K562 (cell line): ENCODE measurements at regions not wholly inside any gene's neighbourhood (a gene's known extent, or its start where the extent isn't known, plus 50 kb on each side); places are given as distances from the start of the nearest gene placed in this dataset.

Experiments used
- ATAC-seq: fragments of 200-7000 bp; cut with Tn5 transposase; 3 replicates; pipeline ENCODE4 v1.9.1; 2020; ENCODE audit warnings: moderate library complexity
- BruUV-seq: library from RNA; stranded (reverse); fragments of 400-500 nt; replicated peaks from 2 replicates; lab custom pipeline; 2021; lab: Mats Ljungman, UMichigan
- CTCF ChIA-PET: fragments of 300-600 bp; formaldehyde crosslinking; extraction: SDS; loops from one replicate; lab custom pipeline; 2021; ENCODE audit warnings: low intra/inter-chr PET ratio; lab: Yijun Ruan, JAX
- POLR2A ChIA-PET: fragments of 300-600, 350-650 bp; sonication (Branson Sonifier 250); formaldehyde crosslinking; extraction: SDS; loops from one replicate; lab custom pipeline; 2021; ENCODE audit warnings: antibody characterized with exemption, inconsistent platforms; lab: Yijun Ruan, JAX
- DNase-seq, 4 experiments: peaks; one replicate each; pipeline versions ENCODE4 v3.0.0 to v3.0.0-alpha.2; 2011 to 2018; ENCODE audit warnings: low spot score in 3 of 4, mixed read lengths in 3 of 4; ENCODE audit errors: extremely low read depth in 1 of 4
- FAIRE-seq: peaks from 2 replicates; lab custom pipeline; 2011; peaks lifted over from hg19 to GRCh38; lab: Jason Lieb, UNC
- H2AFZ ChIP-seq: 2 replicates; pipeline ENCODE4 v1.6.0; 2011; ENCODE audit warnings: low read depth, low read length, control low read depth, inconsistent platforms
- H3K27ac ChIP-seq: fragments of 200-600 bp; 3 replicates; pipeline ENCODE4 v1.8.0; 2011; ENCODE audit warnings: low read depth, mild to moderate bottlenecking, control low read depth, inconsistent platforms, low read length, moderate library complexity, mixed read lengths; ENCODE audit errors: extremely low read depth
- H3K27me3 ChIP-seq, 2 experiments: fragments of 300-600 bp in 1 of 2; 2 replicates in 1 of 2; 3 replicates in 1 of 2; pipeline versions ENCODE4 v1.6.0 to v1.8.0; 2011; ENCODE audit warnings: inconsistent platforms in 2 of 2, low read length in 2 of 2, mild to moderate bottlenecking in 1 of 2, mixed read lengths in 1 of 2, moderate library complexity in 1 of 2; ENCODE audit not compliant: control insufficient read depth in 2 of 2, insufficient read depth in 2 of 2
- H3K36me3 ChIP-seq: fragments of 300-600 bp; 3 replicates; pipeline ENCODE4 v1.8.0; 2011; ENCODE audit warnings: mild to moderate bottlenecking, low read length, inconsistent platforms; ENCODE audit not compliant: control insufficient read depth, insufficient read depth
- H3K4me1 ChIP-seq, 2 experiments: fragments of 200-600 bp in 1 of 2; replicated peaks in 1 of 2; 2 replicates in 1 of 2; 3 replicates in 1 of 2; pipeline versions ENCODE4 v1.5.1 to v1.8.0; 2011; ENCODE audit warnings: inconsistent platforms in 2 of 2, low read length in 2 of 2, mild to moderate bottlenecking in 1 of 2, mixed read lengths in 1 of 2, moderate library complexity in 1 of 2; ENCODE audit not compliant: control insufficient read depth in 2 of 2, insufficient read depth in 2 of 2
- H3K4me2 ChIP-seq: 2 replicates; pipeline ENCODE4 v1.6.1; 2011; ENCODE audit warnings: low read length, control low read depth, inconsistent platforms, mixed read lengths; ENCODE audit not compliant: insufficient read depth
- H3K4me3 ChIP-seq: fragments of 200-600 bp; sonication (generic), shearing (Covaris generic); 2 replicates; pipeline ENCODE4 v1.5.1; 2016; ENCODE audit warnings: control low read depth, inconsistent platforms
- H3K79me2 ChIP-seq: fragments of 200-600 bp; 3 replicates; pipeline ENCODE4 v1.8.0; 2011; ENCODE audit warnings: low read length, inconsistent platforms; ENCODE audit not compliant: control insufficient read depth, insufficient read depth
- H3K9ac ChIP-seq, 2 experiments: 2 replicates each; pipeline versions ENCODE4 v1.6.0 to v1.6.1; 2011; ENCODE audit warnings: low read depth in 2 of 2, low read length in 2 of 2, control low read depth in 1 of 2, inconsistent platforms in 1 of 2, mild to moderate bottlenecking in 1 of 2, mixed read lengths in 1 of 2; ENCODE audit not compliant: insufficient read depth in 1 of 2
- H3K9me1 ChIP-seq: one replicate; pipeline ENCODE4 v1.6.0; 2011; ENCODE audit warnings: inconsistent platforms, mild to moderate bottlenecking, low read length, moderate library complexity; ENCODE audit not compliant: control insufficient read depth, insufficient read depth
- H3K9me3 ChIP-seq: replicated peaks from 2 replicates; pipeline ENCODE4 v1.5.1; 2011; ENCODE audit warnings: low read depth, low read length, inconsistent platforms; ENCODE audit not compliant: control insufficient read depth, insufficient read depth
- H4K20me1 ChIP-seq: replicated peaks from 2 replicates; pipeline ENCODE4 v1.6.1; 2011; ENCODE audit warnings: low read length, inconsistent platforms, mixed read lengths; ENCODE audit not compliant: control insufficient read depth, insufficient read depth
- DIDO1 ChIP-seq: fragments of 450-650 bp; IDR thresholded peaks from 2 replicates; pipeline ENCODE4 v1.6.1; 2016; ENCODE audit warnings: low read depth, missing biosample characterization, missing genetic modification characterization
- FUS ChIP-seq: fragments of 200-400 bp; formaldehyde crosslinking; optimal IDR thresholded peaks from 2 replicates; pipeline ENCODE3; 2017; ENCODE audit warnings: low read depth, low read length
- HDGF ChIP-seq: fragments of 450-650 bp; IDR thresholded peaks from 2 replicates; pipeline ENCODE4 v1.6.1; 2016
- ID3 ChIP-seq, 2 experiments: fragments of 250-450 bp in 1 of 2; fragments of 450-650 bp in 1 of 2; sonication (Bioruptor Pico) in 1 of 2; IDR thresholded peaks; 2 replicates each; pipeline versions ENCODE4 v1.6.1 to v1.8.0; 2016 to 2021; ENCODE audit warnings: mild to moderate bottlenecking in 2 of 2, moderate library complexity in 2 of 2, missing compliant biosample characterization in 1 of 2, missing genetic modification characterization in 1 of 2
- MAFG ChIP-seq: fragments of 450-650 bp; conservative IDR thresholded peaks from 2 replicates; pipeline ENCODE4 v1.6.1; 2016; ENCODE audit warnings: missing genetic modification characterization, missing compliant biosample characterization
- NELFE ChIP-seq: IDR thresholded peaks from 2 replicates; pipeline ENCODE4 v1.6.1; 2011; ENCODE audit warnings: mild to moderate bottlenecking; ENCODE audit not compliant: insufficient read depth, insufficient read length
- NEUROD1 ChIP-seq: fragments of 150-350 bp; IDR thresholded peaks from 2 replicates; pipeline ENCODE4 v1.6.1; 2014; ENCODE audit warnings: borderline replicate concordance, low read length, low read depth; ENCODE audit not compliant: partially characterized antibody
- NFYB ChIP-seq: IDR thresholded peaks from 2 replicates; pipeline ENCODE4 v1.6.1; 2011; ENCODE audit warnings: mild to moderate bottlenecking, moderate library complexity; ENCODE audit not compliant: insufficient read length; ENCODE audit errors: extremely low read depth
- SMARCA5 ChIP-seq: fragments of 450-650 bp; IDR thresholded peaks from 2 replicates; pipeline ENCODE4 v1.6.1; 2016
- SRF ChIP-seq, 2 experiments: fragments of 250-450, 450-650 bp in 1 of 2; sonication (Bioruptor Pico) in 1 of 2; sonication (generic) in 1 of 2; formaldehyde crosslinking; IDR thresholded peaks; 2 replicates each; pipeline versions ENCODE4 v1.5.0 to v1.5.1; 2020 to 2022; ENCODE audit warnings: mild to moderate bottlenecking in 1 of 2, missing genetic modification reagents in 1 of 2
- U2AF2 ChIP-seq: fragments of 200-400 bp; formaldehyde crosslinking; optimal IDR thresholded peaks from 2 replicates; pipeline ENCODE3; 2017; ENCODE audit warnings: low read depth, mild to moderate bottlenecking, low read length
- XRCC5 ChIP-seq: fragments of 200-400 bp; formaldehyde crosslinking; IDR thresholded peaks from 2 replicates; pipeline ENCODE4 v1.6.1; 2017; ENCODE audit warnings: low read depth, mild to moderate bottlenecking, low read length
- ZNF12 ChIP-seq: sonication (generic); formaldehyde crosslinking; IDR thresholded peaks from 2 replicates; pipeline ENCODE4 v1.4.0; 2020; ENCODE audit warnings: mild to moderate bottlenecking, missing genetic modification reagents
- ZNF280B ChIP-seq: fragments of 250-450 bp; sonication (Bioruptor Pico); IDR thresholded peaks from 2 replicates; pipeline ENCODE4 v1.5.1; 2021; ENCODE audit warnings: mild to moderate bottlenecking
- ZNF316 ChIP-seq: fragments of 450-650 bp; IDR thresholded peaks from 2 replicates; pipeline ENCODE4 v1.6.1; 2016
- ZNF76 ChIP-seq: fragments of 250-450 bp; sonication (Bioruptor Pico); IDR thresholded peaks from 2 replicates; pipeline ENCODE4 v1.4.0; 2020; ENCODE audit warnings: mild to moderate bottlenecking, moderate library complexity, borderline replicate concordance
- WGBS: fragments of 100-300 bp; shearing (Covaris generic); methylation state at CpG from one replicate; pipeline ENCODE4 v1.1.6; 2016; ENCODE audit warnings: low coverage, mixed read lengths; ENCODE audit not compliant: insufficient coverage; ENCODE audit errors: missing lambda C conversion rate; 5-methylcytosine and 5-hydroxymethylcytosine counted together
- in situ Hi-C: fragments of 300-500 bp; cut with MboI; formaldehyde crosslinking; loops from 4 replicates; pipeline ENCODE4 v1.15.0; 2018; ENCODE audit warnings: inconsistent platforms, mixed read lengths
- intact Hi-C: fragments of 100-400 bp; cut with micrococcal nuclease; formaldehyde crosslinking; loops from 2 replicates; pipeline ENCODE4 v1.14.2; 2022
- TF ChIP-seq, protein P1 (sequence below): fragments of 450-650 bp; IDR thresholded peaks from one replicate; pipeline ENCODE4 v1.6.1; 2018; ENCODE audit warnings: mild to moderate bottlenecking, moderate library complexity; ENCODE audit not compliant: partially characterized antibody
- TF ChIP-seq, protein P2 (sequence below): fragments of 450-650 bp; formaldehyde crosslinking; conservative IDR thresholded peaks from 2 replicates; pipeline ENCODE4 v1.4.0; 2022; ENCODE audit warnings: mild to moderate bottlenecking, missing genetic modification characterization

- TF ChIP-seq, protein P1, sequence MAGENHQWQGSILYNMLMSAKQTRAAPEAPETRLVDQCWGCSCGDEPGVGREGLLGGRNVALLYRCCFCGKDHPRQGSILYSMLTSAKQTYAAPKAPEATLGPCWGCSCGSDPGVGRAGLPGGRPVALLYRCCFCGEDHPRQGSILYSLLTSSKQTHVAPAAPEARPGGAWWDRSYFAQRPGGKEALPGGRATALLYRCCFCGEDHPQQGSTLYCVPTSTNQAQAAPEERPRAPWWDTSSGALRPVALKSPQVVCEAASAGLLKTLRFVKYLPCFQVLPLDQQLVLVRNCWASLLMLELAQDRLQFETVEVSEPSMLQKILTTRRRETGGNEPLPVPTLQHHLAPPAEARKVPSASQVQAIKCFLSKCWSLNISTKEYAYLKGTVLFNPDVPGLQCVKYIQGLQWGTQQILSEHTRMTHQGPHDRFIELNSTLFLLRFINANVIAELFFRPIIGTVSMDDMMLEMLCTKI: no peak
- no peak for TF ChIP-seq FUS
- TF ChIP-seq, protein P2, sequence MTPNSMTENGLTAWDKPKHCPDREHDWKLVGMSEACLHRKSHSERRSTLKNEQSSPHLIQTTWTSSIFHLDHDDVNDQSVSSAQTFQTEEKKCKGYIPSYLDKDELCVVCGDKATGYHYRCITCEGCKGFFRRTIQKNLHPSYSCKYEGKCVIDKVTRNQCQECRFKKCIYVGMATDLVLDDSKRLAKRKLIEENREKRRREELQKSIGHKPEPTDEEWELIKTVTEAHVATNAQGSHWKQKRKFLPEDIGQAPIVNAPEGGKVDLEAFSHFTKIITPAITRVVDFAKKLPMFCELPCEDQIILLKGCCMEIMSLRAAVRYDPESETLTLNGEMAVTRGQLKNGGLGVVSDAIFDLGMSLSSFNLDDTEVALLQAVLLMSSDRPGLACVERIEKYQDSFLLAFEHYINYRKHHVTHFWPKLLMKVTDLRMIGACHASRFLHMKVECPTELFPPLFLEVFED (CRISPR knock-in tag): no peak
- TF ChIP-seq NFYB: no peak
Measured at GRCh38 chr6:23308166-23308565, 738.8 kb downstream of the HDGFL1 start (continued).

- H3K27ac ChIP-seq: no peak overlapping the region
- intact Hi-C loops (no loop called here), in situ Hi-C loops (no loop called here)
- H3K79me2 ChIP-seq: no peaks in the 10 kb centered on the region
- no peaks in the 10 kb centered on the region for H3K36me3 ChIP-seq
- H3K9ac ChIP-seq: no peak overlapping the region
- no peak for FAIRE-seq
- H3K4me2 ChIP-seq: no peak overlapping the region
- 7% methylated on average over 2 of the region's 2 CpGs for WGBS
- no peak for ATAC-seq
- no TSS peak for BruUV-seq
- H3K4me1 ChIP-seq: no peaks in the 10 kb centered on the region
- H2AFZ ChIP-seq: no peak overlapping the region
- DNase-seq: no peak
- no peaks in the 10 kb centered on the region for H3K27me3 ChIP-seq
- no peak overlapping the region for H3K4me3 ChIP-seq
- H4K20me1 ChIP-seq: no peaks in the 10 kb centered on the region
- H3K9me1 ChIP-seq: no peaks in the 10 kb centered on the region
- H3K9me3 ChIP-seq: no peaks in the 10 kb centered on the region; the same call in none of the 2 replicates
- ChIA-PET POLR2A (no interaction called here), CTCF (no interaction called here)
- TF ChIP-seq NEUROD1 (no peak), SMARCA5 (no peak), ZNF316 (peak; percentile 71), ID3 (CRISPR knock-in tag; IDR thresholded peaks at IDR 0.05) (no peak), ID3 (tag; IDR thresholded peaks at IDR 0.05) (no peak), ZNF12 (CRISPR knock-in tag) (no peak), SRF (CRISPR knock-in tag; IDR thresholded peaks at IDR 0.05) (no peak), DIDO1 (tag) (no peak), HDGF (no peak), MAFG (tag) (0 out of 2 replicates have a peak, but pooled peaks have one; percentile 44), U2AF2 (no peak), NELFE (no peak), ZNF76 (no peak), ZNF280B (CRISPR knock-in tag) (no peak), XRCC5 (no peak)
Measured at GRCh38 chr6:23311211-23311610, 741.8 kb downstream of the HDGFL1 start.
